IPS-20b (cell line): ENCODE measurements at regions not wholly inside any gene's neighbourhood (a gene's known extent, or its start where the extent isn't known, plus 50 kb on each side); places are given as distances from the start of the nearest gene placed in this dataset.
"Not testable (repeated sequence)": the region's sequence is repeated elsewhere in the genome, so short reads cannot be mapped to it uniquely, and the experiment has no call there.

Source experiments
- H3K27ac ChIP-seq: one replicate; pipeline ENCODE4 v1.5.1; 2013; ENCODE audit warnings: low read length
- H3K27me3 ChIP-seq: 2 replicates; pipeline ENCODE4 v1.6.1; 2013; ENCODE audit warnings: mild to moderate bottlenecking, low read length, inconsistent platforms; ENCODE audit not compliant: insufficient read depth
- H3K36me3 ChIP-seq: 2 replicates; pipeline ENCODE4 v1.6.1; 2013; ENCODE audit warnings: low read depth, mild to moderate bottlenecking, inconsistent platforms, low read length, moderate library complexity; ENCODE audit not compliant: insufficient read depth
- H3K4me1 ChIP-seq: 2 replicates; pipeline ENCODE4 v1.6.1; 2013; ENCODE audit warnings: mild to moderate bottlenecking, control low read depth, inconsistent platforms, low read length, moderate library complexity; ENCODE audit not compliant: insufficient read depth
- H3K4me3 ChIP-seq: 2 replicates; pipeline ENCODE4 v1.5.1; 2013; ENCODE audit warnings: mild to moderate bottlenecking, low read length, inconsistent platforms
- H3K9ac ChIP-seq: 2 replicates; pipeline ENCODE4 v1.6.1; 2013; ENCODE audit warnings: low read depth, mild to moderate bottlenecking, inconsistent platforms, low read length, moderate library complexity
- H3K9me3 ChIP-seq: 2 replicates; pipeline ENCODE4 v1.6.1; 2013; ENCODE audit warnings: mild to moderate bottlenecking, low read depth, low read length, inconsistent platforms; ENCODE audit not compliant: insufficient read depth

GRCh38 chr3:35454819-35455218 is 184.5 kb upstream of the ARPP21 start:
- not testable (repeated sequence) for H3K4me3 ChIP-seq, H3K36me3 ChIP-seq, H3K27me3 ChIP-seq, H3K27ac ChIP-seq, H3K4me1 ChIP-seq, H3K9ac ChIP-seq
- H3K9me3 ChIP-seq = peaks cover 16% of the 10 kb centered on the region; the same call in 1 of the 2 replicates

- no peaks in the 10 kb centered on the region for H3K9me3 ChIP-seq
Observed at GRCh38 chr3:35473956-35474355, 165.4 kb upstream of the ARPP21 start.

DNA sequence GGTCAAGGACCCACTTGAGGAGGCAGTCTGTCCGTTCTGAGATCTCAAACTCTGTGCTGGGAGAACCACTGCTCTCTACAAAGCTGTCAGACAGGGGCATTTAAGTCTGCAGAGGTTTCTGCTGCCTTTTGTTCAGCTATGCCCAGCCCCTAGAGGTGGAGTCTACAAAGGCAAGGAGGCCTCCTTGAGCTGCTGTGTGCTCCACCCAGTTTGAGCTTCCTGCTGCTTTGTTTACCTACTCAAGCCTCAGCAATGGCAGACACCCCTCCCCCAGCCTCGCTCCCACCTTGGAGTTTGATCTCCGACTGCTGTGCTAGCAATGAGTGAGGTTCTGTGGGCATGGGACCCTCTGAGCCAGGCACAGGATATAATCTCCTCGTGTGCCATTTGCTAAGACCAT is 156.8 kb upstream of the ARPP21 start:
- not testable (repeated sequence) for H3K4me1 ChIP-seq, H3K36me3 ChIP-seq, H3K9ac ChIP-seq, H3K9me3 ChIP-seq, H3K4me3 ChIP-seq, H3K27ac ChIP-seq, H3K27me3 ChIP-seq

More at GRCh38 chr3:35473956-35474355, 165.4 kb upstream of the ARPP21 start:
- no peaks in the 10 kb centered on the region for H3K4me1 ChIP-seq
- no peak overlapping the region for H3K27ac ChIP-seq
- no peak overlapping the region for H3K9ac ChIP-seq
- H3K4me3 ChIP-seq = no peak overlapping the region
- no peaks in the 10 kb centered on the region for H3K36me3 ChIP-seq
- no peaks in the 10 kb centered on the region for H3K27me3 ChIP-seq

- Histone ChIP-seq H3K4me1 (peaks cover 7% of the 10 kb centered on the region), H3K27ac (no peak overlapping the region), H3K27me3 (no peaks in the 10 kb centered on the region), H3K9ac (no peak overlapping the region), H3K4me3 (no peak overlapping the region), H3K9me3 (peaks cover 4% of the 10 kb centered on the region; the same call in 1 of the 2 replicates), H3K36me3 (no peaks in the 10 kb centered on the region)
Observed at GRCh38 chr3:35483131-35483530, 156.2 kb upstream of the ARPP21 start.

- Histone ChIP-seq H3K27ac (no peak overlapping the region), H3K4me3 (no peak overlapping the region), H3K36me3 (no peaks in the 10 kb centered on the region), H3K27me3 (no peaks in the 10 kb centered on the region), H3K9me3 (peaks cover 4% of the 10 kb centered on the region; the same call in 1 of the 2 replicates), H3K4me1 (peaks cover 7% of the 10 kb centered on the region), H3K9ac (no peak overlapping the region)
Observed at GRCh38 chr3:35484929-35485530, 154.3 kb upstream of the ARPP21 start.

DNA sequence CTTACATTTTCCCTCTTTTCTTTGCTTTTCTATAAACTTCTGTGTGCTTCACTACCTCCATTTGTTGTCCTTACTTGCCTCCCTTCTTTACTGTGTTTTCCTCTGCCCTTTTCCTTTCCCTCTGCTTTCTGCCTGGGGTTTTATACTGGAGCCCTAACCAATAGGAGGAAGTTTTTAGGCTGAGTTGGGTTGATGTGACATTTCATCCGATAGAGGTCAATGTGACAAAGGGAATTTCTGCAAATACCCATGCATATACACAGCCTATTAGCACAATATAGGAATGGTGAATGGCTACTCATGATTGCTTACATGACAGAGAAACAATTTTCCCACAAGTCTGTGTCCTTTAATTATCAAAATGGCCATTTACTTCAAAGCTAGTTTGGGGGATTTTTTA is 153.0 kb upstream of the ARPP21 start:
- Histone ChIP-seq H3K9me3 (peaks cover 4% of the 10 kb centered on the region; the same call in 1 of the 2 replicates), H3K9ac (no peak overlapping the region), H3K36me3 (no peaks in the 10 kb centered on the region), H3K4me1 (peaks cover 7% of the 10 kb centered on the region), H3K27ac (no peak overlapping the region), H3K4me3 (no peak overlapping the region), H3K27me3 (no peaks in the 10 kb centered on the region)

GRCh38 chr3:35487376-35487775 is 151.9 kb upstream of the ARPP21 start:
- Histone ChIP-seq H3K4me1 (peaks cover 7% of the 10 kb centered on the region), H3K27ac (no peak overlapping the region), H3K36me3 (no peaks in the 10 kb centered on the region), H3K9ac (no peak overlapping the region), H3K4me3 (no peak overlapping the region), H3K9me3 (peaks cover 4% of the 10 kb centered on the region; the same call in 1 of the 2 replicates), H3K27me3 (no peaks in the 10 kb centered on the region)

- H3K27ac ChIP-seq = no peak overlapping the region
- no peaks in the 10 kb centered on the region for H3K27me3 ChIP-seq
- no peak overlapping the region for H3K4me3 ChIP-seq
- no peaks in the 10 kb centered on the region for H3K36me3 ChIP-seq
- no peak overlapping the region for H3K9ac ChIP-seq
- peaks cover 7% of the 10 kb centered on the region for H3K4me1 ChIP-seq
- H3K9me3 ChIP-seq = no peaks in the 10 kb centered on the region
Observed at GRCh38 chr3:35488526-35488925, 150.8 kb upstream of the ARPP21 start.

DNA sequence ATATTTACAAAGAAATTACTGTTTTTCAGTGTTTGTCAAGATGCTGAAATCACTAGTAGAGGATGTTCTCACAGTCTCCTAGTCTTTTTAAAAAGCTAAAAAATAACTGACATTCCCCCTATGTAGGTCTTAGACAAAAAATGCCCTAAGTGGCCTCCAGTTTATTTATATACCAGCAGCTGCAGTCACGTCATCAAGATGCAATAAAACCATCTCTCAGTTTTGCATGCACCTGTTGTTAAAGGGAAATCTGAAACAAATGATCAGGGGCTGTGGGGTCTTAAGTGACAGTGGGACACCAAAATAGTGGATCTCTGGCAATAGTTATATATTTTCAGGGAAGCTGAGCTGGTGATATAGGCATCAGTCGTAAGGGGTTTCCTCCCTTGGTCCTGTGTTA is 146.5 kb upstream of the ARPP21 start:
- H3K36me3 ChIP-seq = no peaks in the 10 kb centered on the region
- no peak overlapping the region for H3K27ac ChIP-seq
- no peak overlapping the region for H3K4me3 ChIP-seq
- no peaks in the 10 kb centered on the region for H3K9me3 ChIP-seq
- H3K4me1 ChIP-seq = no peaks in the 10 kb centered on the region
- H3K9ac ChIP-seq = no peak overlapping the region
- H3K27me3 ChIP-seq = no peaks in the 10 kb centered on the region

DNA sequence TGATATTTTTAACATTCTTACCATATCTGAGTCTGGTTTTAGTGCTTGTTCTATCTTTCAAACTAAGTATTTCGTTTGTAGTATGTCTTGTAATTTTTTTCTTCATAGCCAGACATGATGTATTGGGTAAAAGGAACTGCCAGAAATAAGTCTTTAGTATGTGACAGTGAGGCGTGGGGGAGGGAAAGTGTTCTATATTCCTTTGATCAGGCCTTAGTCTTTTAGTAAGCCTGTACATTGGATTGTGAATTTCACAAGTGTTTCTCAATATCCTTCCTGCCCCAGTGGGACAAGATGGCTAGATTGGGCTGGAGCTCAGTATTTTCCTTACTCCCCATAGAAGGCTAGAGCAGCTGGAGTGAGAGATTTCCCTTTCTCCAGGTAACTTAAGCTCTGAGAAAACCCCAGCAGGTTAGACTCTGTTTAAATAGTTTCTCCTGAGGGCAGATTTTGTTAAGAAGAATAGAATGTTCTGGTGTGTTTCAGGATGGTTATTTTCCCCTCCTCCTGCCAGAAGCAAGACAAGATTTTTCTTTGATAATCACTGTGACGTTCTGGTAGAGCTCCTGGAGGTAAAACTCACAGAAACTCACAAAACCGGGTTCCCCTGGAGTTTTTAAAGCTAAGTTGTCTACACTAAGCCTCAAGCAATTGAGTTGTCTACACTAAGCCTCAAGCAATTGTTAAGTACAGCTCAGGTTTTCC is 140.7 kb upstream of the ARPP21 start:
- no peak overlapping the region for H3K4me3 ChIP-seq
- no peaks in the 10 kb centered on the region for H3K4me1 ChIP-seq
- H3K9ac ChIP-seq = no peak overlapping the region
- H3K9me3 ChIP-seq = no peaks in the 10 kb centered on the region
- H3K36me3 ChIP-seq = no peaks in the 10 kb centered on the region
- H3K27me3 ChIP-seq = no peaks in the 10 kb centered on the region
- no peak overlapping the region for H3K27ac ChIP-seq

- Histone ChIP-seq H3K36me3 (no peaks in the 10 kb centered on the region), H3K27me3 (no peaks in the 10 kb centered on the region), H3K27ac (no peak overlapping the region), H3K4me3 (no peak overlapping the region), H3K9ac (no peak overlapping the region), H3K4me1 (peaks cover 8% of the 10 kb centered on the region), H3K9me3 (no peaks in the 10 kb centered on the region)
Observed at GRCh38 chr3:35500641-35501350, 138.5 kb upstream of the ARPP21 start.

GRCh38 chr3:35502699-35503098 is 136.6 kb upstream of the ARPP21 start:
- Histone ChIP-seq H3K4me3 (no peak overlapping the region), H3K27ac (no peak overlapping the region), H3K27me3 (no peaks in the 10 kb centered on the region), H3K36me3 (no peaks in the 10 kb centered on the region), H3K9ac (no peak overlapping the region), H3K4me1 (peaks cover 8% of the 10 kb centered on the region), H3K9me3 (no peaks in the 10 kb centered on the region)
